HPDE6-E6E7 (cell line): ENCODE measurements at regions not wholly inside any gene's neighbourhood (a gene's known extent, or its start where the extent isn't known, plus 50 kb on each side); places are given as distances from the start of the nearest gene placed in this dataset.
A peak's percentile ranks its signal among the peaks of the same experiment; 100 is the strongest.

Experiments used
- DNase-seq: peaks from one replicate; pipeline ENCODE4 v3.0.0; 2011; ENCODE audit warnings: missing footprints; ENCODE audit errors: extremely low spot score

DNA sequence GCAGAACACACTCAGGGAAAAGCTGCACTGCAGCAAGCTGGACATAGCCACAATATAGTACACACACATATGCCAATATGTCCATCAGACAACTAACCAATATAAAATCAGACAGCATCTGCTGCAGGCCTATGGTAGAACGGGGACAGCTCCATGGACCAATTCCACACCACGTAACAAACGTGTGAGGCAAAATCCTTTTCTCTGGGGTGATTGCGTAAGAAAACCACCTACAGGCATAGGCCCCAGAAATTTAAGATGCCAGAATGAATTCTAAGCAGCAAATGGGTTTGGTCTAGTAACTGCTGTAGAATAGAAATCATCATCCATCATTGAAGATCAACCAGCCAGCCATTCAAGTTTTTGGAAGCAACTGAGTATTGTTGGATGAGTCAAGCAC is 368.9 kb upstream of the TMPO start:
- no peak for DNase-seq

DNA sequence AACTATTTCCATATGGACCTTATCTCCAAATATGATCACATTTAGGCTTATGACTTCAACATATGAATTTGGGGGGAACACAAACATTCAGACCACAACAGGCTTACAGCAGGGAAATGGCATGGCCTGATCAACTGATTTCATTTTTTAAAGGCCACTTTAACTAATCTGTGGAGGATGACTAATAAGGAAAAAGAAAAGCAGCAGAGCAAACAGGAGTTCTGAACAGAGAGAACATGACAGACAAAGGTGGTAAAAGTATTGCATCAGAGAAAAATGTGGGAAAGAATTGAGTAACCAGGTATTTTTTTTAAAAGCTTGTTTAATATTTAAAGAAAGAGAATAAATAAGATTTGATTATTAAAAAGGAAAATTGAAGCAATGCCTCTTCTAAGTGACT is 366.1 kb upstream of the TMPO start:
- DNase-seq = no peak

DNA sequence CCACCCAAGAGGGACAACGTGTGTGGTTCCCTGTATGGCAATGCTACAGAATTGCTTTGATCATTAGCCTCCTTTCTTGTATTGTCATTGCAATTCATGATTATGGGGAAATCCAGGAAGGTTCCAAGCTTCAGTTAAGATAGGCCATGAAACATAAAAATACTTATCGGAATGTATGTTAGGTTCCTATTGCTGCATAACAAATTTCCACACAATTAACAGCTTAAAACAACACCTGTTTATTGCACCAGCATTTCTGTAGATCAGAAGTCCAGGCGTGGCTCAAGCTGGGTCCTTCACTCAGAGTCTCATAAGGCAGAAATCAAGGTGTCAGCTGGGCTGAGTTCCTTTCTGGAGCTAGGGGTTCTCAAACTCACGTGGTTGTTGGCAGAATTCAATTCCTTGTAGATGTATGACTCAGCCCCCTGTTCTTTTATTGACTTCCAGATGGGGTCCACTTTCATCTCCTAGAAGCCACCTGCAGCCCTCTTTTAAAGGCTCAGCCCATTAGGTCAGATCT is 365.6 kb upstream of the TMPO start:
- no peak for DNase-seq

DNA sequence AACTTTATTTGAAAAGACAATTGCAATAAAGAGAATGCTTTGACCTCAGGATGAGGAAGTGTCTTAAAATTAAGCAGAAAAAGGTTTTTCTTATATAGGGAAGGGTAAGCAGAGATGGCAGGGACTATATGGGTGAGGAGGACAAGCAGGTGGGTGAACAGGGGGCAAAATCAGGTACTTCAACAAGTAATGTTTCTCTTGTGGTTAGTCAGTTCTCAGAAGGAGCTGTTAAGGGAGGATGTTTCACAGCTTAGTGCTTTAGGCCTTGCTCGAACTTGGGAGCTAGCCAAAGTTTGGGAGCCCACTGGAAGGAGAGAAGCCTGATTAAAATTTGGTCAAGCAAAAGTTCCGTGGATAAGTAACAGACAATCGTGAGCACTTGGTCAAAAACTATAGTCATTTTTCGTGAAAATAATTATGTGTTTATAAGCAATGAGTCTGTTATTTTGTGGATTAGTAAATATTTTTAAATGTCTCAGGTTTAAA is 364.2 kb upstream of the TMPO start:
- DNase-seq = no peak

DNA sequence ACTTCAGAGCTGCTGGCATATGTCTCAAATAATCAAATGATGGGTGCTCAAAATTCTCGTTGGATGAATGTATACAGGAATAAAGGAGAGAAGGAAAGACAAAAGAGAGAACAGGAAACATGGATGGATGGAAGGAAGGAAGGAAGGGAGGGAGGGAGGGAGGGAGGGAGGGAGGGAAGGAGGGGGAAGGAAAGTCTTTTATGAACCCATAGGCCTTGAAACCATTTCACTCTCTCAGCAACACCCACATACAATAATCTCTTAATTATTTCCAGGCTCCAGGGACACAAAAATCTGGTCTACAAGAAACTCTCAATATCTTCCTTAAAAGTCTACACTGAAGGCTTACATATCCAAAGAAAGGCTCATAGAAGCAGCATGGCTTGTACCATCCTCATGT is 363.4 kb upstream of the TMPO start:
- no peak for DNase-seq

DNA sequence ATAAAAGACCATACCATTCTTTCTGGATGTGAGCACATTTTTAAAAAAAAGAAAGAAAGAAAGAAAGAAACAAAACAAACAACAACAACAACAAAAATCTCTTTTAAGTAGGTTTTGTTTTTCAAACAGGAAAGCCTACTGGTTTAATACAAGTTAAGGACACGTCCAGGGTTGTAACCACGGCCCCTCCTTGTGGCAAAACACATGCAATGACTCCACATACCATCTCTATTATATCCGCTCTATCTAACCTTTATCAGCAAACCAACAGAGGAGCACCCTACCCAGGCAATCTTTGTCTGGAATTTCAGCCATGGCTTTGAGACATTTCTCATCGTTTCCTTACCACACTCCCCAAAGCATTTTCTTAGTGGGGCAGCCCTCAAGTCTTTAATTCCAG is 360.5 kb upstream of the TMPO start:
- DNase-seq = peak; percentile 3

DNA sequence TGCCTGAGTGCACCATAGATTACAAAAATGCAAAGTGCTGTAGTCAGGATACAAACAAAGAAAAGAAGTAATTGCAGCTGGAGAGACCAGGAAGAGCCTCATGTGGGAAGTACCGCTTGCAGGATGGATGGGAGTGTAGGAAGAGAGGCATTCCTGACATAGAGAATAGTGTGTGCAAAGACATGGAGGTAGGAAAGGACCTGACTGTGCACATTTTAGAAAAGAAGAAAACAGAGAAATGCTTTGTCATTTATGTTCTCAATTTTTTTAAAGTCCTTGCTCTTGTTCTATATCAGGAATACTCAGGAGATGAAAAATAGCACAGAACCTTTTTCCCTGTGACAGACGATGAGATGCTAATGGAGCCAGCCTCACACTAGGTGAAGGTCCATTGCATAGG is 358.7 kb upstream of the TMPO start:
- DNase-seq = no peak

DNA sequence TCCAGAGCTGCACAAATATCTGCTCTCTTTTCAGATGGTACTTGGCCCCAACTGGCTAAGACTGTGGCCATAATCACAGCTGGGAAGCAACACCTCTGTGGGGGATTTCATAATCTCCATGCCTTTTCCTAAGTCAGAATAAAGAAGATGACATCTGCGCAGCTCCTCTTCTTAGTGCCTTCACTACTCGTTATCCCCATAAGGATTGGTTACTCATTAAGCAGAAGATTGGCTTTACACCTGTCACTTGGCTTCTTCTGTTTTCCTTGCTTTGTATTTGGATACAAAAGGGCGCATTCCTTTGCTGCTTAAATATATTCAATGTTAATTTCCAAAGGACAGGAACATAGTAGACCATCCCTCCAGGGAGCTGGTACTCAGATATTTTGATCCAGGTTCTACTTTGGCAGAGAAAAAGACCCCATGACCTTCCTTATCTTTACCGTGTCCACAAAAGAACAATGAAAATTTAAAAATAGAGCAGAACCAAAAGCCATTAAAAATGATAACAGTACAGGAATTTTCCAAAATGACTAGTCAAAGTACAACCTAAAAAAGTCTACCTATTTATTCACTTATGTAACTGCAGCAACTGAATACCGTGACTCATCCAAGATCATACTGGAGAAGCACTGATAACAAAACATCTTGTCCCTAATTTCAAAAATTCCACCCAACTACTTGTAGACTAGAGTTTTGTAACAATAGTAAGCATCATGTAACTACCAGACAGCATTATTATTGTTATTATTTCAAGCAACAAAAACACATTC is 352.3 kb upstream of the TMPO start:
- no peak for DNase-seq

DNA sequence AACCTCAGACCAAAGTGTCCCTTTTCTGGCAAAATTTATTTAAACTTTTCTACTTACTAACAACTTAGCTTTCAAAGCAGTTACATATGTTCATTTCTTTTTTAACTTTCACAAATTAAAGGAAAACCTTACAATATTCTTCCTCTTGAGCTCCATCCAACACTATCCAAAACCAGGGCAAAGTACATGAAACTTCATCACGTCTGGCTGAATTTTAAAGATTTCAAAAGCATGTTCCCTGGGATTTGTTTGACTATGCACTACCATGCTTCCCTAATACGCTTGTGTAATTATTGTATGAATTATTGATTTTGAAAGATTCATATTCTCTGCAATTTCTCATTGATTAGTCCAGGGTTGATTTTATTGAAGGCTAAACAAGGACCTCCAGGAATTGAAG is 343.1 kb upstream of the TMPO start:
- no peak for DNase-seq

DNA sequence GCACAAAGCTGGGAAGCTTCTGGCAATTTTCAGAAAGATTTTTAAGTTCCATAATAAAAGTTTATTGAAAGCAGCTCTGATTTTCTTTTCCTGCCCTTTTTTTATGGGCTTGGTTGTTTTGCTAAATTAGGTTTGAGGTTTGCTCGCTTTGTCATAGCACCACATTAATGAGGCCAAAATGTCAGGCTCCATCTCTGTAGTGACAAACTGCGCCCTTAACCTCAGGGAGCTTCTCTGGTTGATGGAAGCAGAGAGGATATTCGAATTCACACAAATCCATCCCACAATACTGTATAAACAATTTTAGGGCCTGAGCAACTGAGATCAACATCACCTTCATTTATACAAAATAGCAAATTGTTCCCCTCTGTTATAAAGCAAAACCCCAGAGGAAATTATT is 342.6 kb upstream of the TMPO start:
- no peak for DNase-seq

DNA sequence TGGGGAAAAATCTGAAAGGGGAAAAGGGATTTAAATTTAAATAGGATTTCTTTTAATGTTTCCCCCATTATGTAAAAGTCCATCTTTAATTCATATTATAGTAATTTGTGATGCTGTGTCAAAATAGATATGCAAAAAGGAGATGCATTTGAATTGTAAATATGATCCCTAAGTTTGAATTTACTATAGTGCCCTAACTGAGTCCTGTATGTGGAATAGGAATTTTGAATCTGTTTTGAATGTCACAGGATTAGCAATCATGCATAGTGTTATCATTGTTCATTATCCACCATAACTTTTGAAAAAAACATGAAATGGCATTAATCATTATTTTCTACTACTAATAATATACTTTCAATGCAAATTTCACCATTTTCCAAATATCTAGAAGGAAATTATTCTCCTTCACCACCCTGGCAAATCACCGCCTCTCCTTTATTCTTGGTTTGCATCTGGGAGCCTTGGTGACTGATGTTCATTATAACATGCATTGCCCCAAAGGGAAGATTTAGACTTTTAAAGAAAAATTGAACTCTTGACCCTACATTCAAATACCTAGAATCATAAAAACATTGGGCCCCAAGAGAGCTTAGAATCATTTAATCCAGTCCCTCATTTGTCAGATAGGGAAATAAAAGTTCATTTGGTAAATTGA is 341.5 kb upstream of the TMPO start:
- no peak for DNase-seq

DNA sequence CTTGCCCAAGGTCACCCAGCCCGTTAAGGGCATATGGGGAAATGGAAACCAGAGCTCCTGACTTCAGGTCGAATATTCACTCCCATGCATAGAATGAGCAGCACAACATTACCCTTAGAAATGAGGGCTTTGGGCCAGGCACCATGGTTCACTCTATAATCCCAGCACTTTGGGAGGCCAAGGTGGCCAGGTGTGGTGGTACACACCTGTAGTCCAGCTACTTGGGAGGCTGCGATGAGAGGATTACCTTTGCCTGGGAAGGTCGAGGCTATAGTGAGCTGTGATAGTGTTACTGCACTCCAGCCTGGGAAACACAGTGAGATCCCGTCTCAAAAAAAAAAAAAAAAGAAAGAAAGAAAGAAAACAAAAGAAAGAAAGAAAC is 341.0 kb upstream of the TMPO start:
- DNase-seq = no peak

DNA sequence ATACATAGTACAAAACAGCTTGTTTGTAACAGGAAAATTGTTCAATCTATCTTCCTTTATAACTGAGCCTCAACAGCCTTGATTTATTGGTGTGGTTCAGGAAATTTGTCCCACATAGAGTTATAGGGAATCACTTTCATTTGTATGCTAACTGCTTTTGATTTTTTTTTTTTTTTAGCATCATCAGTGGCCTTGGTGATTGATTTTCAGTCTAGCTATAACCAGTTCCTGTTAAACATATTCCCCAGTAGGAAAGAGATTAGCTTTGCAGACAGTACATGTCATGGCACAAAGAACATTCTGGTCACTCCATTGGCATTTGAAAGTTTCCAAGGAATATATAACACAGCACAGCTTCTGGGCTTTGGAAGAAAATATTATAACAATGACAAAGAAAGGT is 337.3 kb upstream of the TMPO start:
- no peak for DNase-seq

DNA sequence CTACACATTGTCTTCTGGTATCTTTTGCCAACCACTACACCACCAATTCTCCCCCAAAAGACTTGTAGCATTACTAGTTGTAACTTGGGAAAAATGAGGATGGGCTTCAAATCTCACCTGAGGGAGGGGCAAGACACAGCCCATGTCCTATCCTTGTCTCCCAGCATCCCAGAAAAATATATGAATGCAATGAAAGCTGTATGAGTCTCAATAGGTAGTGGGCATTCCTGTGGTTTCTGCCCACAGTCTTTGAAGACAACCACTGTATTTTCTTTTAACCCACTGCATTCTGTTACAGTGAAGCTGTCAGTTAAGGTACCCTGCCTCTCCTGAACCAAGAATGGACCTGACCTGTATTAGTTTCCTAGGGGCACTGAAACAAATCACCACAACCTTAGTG is 336.2 kb upstream of the TMPO start:
- no peak for DNase-seq

DNA sequence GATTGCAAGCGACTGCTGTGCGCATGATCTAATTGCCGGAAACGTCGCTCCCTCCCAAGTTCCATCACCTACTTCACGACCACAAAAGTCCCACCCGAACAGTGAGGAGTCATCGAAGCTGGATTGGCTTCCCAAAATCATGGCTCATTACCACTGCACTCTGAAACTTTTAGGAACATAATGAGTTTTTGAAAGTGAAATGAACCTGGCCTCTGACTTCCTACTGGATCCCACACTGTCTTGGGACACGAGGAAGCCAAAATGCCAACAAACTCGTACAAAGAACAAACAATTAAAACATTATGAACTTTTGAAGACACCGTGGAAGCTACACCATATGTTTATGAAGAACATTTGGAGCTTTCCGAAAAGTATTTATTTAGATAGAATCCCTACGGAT is 334.8 kb upstream of the TMPO start:
- no peak for DNase-seq

DNA sequence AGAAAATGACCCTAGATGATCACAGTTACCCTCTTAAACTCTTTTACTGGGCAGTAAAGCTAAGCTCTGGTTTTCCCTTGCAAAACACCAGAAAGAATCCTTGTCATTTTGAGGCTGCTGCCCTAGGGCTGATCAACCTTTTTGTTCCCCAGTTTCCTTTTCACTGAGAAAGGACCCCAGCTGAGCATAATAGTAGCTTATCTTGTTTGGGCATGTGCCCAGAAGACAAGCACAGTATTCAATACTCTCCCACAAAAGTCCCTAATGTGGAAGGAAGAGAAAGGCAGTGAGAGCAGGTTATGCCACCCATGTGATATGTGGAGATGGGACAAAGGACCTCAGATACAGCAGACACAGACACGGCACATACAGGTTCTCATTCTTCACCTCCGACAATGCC is 332.6 kb upstream of the TMPO start:
- DNase-seq = no peak

DNA sequence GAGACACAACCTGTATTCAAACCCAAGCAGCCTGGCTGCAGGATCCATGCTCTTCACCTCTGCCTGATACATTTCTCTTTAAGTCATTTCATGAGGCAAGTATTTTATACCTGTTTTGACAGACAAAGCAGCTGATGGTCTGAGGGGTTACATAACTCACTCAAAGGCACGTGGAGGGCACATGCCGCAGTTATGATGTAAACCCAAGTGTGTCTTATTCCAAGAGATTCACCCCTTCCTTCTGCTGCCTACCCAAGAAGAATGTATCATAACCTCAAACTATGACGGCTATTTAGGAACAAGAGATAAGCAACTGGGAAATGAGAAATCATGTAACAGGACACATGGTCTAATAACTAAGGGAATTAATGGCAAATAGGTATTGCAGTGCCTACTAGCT is 329.8 kb upstream of the TMPO start:
- no peak for DNase-seq

DNA sequence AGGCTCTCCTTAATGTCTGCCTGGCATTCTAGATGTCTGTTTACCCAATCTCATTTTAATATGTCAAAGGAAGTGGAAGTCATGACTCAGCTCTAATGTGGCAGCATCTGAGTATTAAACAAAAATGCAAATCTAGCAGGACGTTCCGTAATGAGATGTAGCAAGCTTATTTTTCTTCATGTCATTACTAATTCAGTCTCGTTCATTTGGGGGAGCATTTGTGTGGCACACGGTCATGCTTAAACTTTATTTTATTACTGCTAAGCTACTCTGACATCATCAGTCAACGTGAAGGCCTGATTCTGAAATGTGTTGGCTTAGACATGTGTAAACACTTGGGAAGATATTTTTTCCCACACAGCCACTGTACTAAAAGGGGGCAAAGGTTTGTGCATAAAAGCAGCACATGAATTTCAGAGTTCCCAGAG is 326.7 kb upstream of the TMPO start:
- DNase-seq = no peak

DNA sequence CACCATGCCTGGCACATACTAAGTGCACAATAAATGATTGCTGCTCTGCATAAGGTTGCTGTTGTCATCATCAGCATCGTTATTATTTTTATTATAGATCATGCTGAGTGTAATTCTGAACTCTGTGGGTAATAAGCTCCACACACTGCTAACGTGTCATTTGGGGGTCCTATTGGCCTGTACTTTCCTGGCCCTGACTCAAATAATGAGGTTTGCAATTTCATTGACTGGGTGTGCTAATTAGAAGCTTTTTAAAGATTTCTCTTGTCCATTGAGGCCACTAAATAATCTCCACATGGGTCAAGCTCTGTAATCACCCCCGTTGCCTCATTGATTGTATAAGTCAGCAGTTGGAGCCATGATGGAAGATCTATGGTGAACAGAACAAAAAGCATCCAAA is 320.8 kb upstream of the TMPO start:
- DNase-seq = no peak

DNA sequence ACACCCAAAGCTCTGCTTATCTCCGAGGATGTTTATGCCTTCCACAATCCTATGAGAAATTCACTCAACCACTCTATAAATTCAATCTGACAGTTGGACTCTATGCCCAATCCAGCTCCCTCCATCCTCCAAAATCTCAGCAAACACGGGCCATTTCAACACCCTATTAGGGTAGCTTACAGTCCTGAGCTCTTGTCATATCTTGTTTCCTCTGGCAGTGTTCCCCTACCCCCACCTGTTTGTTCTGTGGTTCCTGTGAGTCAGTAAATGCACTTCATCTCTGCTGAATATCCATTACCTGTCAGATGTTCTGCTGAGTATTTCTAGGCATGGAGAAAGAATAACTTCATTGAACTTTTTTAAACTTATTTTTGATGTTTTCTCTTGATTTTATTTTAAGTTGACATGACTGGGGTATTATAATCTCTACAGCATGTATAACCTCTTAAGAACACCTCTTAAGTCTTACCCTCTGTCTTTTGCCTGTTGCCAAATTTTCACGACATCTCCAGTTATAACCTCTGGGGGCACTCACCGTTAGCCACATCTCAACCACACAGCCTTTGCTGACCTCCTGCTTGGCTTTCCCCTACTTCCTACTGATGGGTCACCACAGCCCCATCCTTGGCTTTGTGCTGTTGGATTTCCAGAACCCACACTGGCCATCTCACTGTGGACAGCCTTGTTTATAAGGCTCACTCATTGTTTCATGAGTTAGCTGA is 317.0 kb upstream of the TMPO start:
- no peak for DNase-seq

DNA sequence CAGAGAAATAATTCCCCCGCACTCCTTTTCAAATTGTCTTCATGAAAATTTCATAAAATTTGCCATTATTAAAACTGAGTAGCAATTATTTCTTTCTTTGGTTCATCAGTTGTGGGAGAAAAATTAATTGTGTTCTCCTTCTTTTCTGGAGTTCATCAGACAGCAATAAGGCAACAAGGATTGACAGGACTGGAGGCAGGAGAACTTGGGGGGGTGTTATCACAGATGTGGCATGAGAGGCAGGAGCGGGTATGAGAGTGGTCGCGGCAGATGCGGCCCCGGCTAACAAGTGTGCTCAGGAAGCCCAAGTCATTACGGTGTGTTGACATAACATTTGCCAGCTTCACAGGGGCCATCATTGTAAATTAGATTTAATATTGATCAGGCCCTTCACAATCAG is 306.6 kb upstream of the TMPO start:
- no peak for DNase-seq

DNA sequence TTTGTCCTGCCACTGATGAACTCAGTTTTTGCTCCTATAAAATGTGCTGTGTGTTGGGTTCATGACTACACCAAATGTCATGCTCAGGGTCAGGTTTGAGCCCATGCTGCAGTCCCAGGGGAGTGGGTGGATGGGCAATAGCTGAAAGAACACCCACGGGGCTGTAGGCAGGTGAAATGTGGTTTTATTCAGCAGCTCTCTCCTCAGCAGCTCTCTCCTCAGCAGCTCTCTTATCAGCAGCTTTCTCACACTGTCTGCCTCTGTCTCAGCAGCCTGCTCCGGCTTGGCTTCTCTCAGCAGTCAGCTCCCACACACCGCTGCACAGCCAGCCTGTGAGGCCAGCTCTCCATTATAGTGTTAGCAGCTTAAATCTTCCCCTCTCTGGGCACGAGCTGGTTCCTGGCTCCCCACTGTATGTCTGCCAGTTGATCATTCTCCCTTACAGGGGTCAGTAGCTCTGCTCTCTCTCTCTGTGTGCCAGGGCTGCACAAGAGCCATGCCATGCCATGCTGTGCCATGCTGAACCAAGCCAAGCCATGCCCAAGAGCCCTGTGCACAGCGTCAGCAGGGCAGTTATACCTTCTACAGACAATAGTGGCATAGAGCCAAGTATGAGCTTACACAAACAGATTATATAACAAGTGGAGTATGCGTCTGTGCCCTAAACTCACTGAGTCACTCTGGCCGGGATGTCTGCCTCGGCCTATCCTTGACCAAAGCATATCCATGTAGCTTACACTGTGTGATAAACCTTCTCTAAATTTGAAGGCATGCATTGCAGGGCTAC is 303.3 kb upstream of the TMPO start:
- no peak for DNase-seq
